Right forelimb (tissue), 1 donor: ENCODE measurements at regions not wholly inside any gene's neighbourhood (a gene's known extent, or its start where the extent isn't known, plus 50 kb on each side); places are given as distances from the start of the nearest gene placed in this dataset.
"Not testable (repeated sequence)": the region's sequence is repeated elsewhere in the genome, so short reads cannot be mapped to it uniquely, and the experiment has no call there.

Experiments
- DNase-seq: peaks from one replicate; pipeline ENCODE4 v3.0.0-alpha.2; 2018

GRCh38 chr10:77740396-77740795, 102.8 kb upstream of the KCNMA1 start:
- not testable (repeated sequence) for DNase-seq

DNA sequence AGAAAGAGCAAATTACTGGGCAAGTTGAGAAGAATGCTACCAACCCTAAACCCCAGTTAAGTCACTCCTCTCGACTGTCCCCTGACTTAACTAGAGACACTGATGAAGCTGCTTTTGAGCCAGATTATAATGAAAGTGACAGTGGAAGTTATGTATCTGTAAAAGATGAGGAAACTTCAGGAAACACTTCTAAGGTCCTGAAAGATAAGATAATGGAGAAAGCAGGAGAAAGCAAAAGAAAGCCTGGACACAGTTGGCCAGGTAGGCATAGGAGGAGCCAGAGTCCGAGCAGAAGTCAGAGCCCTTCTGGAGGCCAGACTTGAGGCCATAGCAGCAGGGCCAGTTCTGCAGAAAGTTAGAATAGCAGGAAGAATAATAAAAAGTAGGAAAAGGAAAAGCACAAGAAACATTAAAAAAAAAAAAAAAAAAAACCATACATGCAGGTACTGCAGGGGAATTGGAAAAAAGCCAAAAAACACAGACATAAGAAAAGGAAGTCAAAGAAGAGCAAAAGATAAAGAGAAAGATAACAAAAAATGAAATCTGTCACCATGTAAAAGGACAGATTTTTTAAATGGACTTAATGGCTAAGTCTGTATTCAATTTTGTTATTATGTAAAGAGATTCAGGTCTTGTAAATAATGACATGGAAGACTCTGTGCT, 101.0 kb upstream of the KCNMA1 start:
- DNase-seq = no peak

DNA sequence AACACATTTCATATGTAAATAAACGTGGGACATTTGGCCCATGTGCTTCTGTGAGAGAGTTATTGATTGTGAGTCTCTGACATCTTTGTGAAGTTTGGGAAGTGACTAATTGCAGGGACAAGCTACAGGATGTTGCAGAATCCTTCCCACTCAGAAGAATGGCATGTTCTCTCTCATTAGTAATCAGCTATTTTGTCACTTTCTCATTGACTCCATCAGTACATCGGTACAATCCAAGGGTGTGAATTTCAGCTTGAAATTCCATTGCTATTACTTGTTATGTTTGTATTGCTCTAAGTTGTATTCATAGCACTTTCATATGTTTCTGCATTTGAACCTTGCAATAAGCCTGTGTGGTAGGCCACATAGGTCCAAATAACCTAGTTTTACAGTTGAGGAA, 100.0 kb upstream of the KCNMA1 start:
- DNase-seq = no peak

DNA sequence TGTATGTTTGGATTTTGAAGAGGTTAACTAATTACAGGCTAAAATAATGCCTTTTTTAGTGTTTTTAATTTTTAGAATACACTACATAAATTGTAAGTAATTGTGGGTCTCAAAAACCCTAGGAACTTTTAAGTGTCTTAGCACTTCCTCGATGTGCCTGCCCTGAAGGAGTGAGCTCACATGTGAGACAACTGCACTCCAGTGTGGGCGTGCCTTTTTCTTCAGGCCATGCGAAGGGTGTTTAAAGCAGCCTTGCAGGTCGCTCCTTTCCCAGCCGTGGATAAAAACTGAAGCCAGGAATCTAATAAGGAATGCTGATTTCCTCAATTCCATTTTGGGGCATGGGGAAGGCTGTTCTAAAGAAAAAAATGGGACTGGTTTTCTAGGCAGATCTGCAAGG, 97.5 kb upstream of the KCNMA1 start:
- DNase-seq = not testable (repeated sequence)

DNA sequence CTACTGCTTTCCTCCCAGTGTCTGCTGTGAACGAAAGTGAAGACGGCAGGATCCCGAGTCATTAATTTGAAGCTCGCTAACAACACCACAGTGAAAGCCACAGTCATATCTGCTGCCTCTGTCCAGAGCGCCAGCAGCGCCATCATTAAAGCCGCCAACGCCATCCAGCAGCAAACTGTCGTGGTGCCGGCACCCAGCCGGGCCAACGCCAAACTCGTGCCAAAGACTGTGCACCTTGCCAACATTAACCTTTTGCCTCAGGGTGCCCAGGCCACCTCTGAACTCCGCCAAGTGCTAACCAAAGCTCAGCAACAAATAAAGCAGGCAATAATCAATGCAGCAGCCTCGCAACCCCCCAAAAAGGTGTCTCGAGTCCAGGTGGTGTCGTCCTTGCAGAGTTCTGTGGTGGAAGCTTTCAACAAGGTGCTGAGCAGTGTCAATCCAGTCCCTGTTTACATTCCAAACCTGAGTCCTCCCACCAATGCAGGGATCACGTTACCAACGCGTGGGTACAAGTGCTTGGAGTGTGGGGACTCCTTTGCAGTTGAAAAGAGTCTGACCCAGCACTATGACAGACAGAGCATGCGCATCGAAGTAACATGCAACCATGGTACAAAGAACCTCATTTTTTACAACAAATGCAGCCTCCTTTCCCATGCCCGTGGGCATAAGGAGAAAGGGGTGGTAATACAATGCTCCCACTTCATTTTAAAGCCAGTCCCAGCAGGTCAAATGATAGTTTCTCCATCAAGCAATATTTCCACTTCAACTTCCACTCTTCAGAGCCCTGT, 94.8 kb upstream of the KCNMA1 start:
- no peak for DNase-seq

- no peak for DNase-seq
Observed at GRCh38 chr10:77727481-77727880, 89.9 kb upstream of the KCNMA1 start.

DNA sequence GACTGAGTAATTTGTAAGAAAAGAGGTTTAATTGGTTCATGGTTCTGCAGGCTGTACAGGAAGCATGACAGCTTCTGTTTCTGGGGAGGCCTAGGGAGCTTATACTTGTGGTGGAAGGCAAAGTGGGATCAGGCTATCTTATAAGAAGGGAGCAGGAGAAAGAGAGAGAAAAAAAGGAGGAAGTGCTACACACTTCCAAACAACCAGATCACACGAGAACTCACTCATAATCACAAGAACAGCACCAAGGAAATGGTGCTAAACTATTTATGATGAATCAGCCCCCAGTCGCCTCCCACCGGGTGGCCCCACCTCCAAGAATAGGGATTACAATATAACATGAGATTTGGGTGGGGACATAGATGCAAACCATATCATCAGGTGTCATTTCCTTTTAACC, 89.1 kb upstream of the KCNMA1 start:
- no peak for DNase-seq

DNA sequence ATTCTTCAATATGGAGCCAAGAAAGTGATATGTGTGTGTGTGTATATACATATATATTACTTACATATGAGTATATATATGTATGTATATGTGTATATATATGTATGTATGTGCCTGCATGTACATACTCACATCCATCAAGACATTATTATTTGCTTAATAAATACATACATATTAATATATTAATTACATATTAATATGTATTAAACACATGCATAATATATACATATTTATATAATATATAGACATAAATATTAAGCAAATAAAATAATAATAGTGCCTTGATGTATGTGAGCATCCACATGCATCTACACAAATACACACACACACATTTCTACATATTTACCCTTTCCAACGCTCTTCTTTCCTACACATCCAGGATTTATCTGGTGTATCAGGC, 88.7 kb upstream of the KCNMA1 start:
- DNase-seq = no peak

- no peak for DNase-seq
Observed at GRCh38 chr10:77724820-77725219, 87.2 kb upstream of the KCNMA1 start.

DNA sequence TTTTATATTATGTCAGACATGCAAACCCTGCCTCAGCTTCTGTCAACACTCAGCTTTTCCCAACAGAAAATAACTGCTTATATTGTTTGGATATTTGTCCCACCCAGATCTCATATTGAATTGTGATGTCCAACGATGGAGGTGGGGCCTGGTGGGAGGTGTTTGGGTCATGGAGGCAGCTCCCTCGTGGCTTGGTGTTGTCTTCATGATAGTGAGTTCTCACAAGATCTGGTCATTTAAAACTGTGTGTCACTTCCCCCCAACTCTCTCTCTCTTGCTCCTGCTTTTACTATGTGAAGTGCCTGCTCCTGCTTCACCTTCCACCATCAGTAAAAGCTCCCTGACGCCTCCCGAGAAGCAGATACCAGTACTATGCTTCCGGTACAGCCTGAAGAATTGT, 85.8 kb upstream of the KCNMA1 start:
- no peak for DNase-seq

DNA sequence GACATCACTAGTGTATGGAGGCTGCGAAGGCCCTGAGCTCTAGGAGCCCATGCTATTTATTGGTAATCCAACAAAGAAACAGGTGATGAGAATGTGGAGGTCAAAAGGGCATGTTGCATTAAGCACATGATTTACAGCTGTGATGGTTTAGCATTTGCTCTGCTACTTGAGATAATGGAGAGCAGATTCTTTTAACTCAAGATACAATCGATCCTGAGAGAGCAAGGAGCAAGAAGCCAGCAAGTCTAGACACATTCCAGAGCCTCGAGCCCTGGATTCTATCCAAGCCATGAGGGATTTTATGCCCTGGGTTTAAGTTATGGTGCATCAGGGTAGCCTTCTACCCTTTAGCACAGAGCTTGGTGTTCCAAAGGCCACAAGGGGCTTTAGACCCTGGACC, 85.3 kb upstream of the KCNMA1 start:
- DNase-seq = not testable (repeated sequence)

- no peak for DNase-seq
Observed at GRCh38 chr10:77721815-77722214, 84.2 kb upstream of the KCNMA1 start.

GRCh38 chr10:77718957-77719356, 81.3 kb upstream of the KCNMA1 start:
- no peak for DNase-seq

GRCh38 chr10:77718312-77718711, 80.7 kb upstream of the KCNMA1 start:
- DNase-seq = not testable (repeated sequence)

- no peak for DNase-seq
Observed at GRCh38 chr10:77717336-77717735, 79.7 kb upstream of the KCNMA1 start.

DNA sequence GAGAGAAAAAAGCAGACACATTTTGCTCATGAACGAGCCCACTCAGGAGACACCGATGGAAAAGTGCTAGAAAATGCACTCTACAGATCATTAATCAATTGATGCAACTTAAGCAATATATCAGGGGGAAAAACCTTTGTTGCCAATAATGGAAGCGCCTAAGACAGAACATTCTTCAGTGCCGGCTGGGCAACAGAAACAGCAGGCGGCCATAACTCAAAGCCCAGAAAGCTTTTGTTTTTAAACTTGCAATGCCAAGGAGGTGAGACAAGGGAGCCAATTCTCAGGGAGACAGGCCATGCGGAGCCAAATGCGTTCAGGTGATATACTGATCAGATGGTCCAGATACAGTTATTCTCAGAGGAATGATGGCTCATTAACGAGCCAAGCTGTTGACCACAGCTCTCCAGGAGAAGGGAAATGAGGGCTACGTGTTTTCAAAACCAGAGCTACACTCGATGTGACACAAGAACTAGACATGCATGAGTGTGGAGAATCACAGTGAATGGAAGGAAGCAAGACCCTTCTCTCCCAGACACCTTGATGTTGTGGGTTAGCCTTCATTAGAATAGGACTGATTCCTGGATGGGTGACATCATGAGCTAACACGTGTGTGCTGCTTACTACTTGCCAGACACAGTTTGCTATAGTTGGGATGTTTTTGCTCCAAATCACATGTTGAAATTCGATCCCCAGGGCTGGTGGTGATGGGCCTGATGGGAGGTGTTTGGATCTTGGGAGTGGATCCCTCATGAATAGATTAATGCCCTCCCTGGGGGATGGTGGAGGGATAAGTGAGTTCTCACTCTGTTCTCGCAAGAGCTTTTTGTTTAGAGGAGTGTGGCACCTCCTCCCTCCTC, 79.1 kb upstream of the KCNMA1 start:
- DNase-seq = no peak

GRCh38 chr10:77715536-77715935, 77.9 kb upstream of the KCNMA1 start:
- DNase-seq = no peak

DNA sequence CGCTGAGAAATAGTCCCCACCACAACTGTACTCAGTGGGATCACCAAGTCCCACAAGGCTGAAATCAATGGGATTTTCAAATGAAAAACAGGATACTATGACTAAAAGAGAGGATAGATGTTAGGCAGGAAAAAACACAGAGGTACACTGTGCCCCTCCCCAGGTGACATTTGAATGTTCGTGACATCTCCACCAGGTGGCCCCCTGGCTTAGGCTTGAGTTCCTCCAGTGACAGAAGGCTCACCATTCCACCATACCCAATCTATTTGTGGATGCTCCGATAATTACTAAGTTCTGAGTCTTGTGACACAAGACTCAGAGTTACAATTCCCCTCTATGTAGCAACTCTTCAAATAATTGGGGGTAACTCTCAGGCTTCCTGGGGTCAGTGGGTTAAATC, 77.5 kb upstream of the KCNMA1 start:
- no peak for DNase-seq

DNA sequence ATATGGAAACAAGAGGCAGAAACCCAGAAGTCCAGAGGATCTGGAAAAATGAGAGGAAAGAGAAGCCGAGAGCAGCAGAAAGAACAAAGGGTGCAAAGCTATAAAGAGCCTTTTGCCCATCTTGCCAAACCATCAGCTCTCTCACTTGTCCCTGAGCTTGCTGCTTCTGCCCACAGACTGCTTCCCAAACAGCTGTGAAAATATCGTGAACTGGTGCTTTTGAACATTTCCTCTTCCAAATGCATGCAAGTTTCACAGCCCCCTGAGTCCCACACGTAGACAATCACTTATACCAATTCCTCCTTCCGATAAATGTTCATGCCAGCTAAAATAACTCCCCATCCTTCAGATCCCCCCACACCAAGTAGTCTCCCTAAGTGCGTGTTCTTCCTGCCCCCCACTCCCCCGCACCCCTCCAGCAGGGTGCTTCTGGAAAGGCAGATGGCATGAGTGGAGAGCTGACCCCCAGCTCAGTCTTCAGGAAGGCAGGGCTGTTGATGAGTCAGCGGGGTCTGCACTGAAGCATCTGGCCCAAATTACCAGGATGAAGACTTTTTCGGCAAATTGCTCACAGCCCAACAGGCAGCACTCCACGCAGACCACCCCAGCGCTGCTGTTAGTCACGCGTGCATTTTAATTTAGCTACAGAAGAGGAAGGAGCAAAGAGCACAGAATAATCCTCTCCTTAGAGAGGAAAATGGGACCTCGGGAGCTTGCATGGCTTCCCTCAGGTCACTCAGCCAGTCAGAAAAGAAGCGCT, 76.1 kb upstream of the KCNMA1 start:
- DNase-seq = no peak

DNA sequence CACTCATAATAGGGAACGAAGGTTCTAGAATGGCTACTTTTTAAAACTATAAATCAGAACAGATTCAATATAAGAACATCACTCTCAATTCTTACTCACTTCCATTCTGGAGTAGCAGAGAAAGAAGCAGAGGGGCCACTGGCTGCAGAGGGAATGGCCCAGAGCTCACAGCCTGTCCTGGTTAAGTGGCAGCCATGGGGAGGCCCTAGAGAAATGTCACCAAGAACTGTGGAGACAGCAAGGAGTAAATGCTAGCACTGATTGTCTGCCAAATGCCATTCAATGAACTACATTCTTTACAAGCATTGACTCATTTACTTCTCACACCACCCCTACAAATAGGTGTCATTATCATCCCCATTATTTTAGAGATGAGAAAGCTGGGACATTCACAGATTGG, 74.6 kb upstream of the KCNMA1 start:
- no peak for DNase-seq

GRCh38 chr10:77711683-77712049, 74.1 kb upstream of the KCNMA1 start:
- DNase-seq = no peak

- DNase-seq = peak; percentile 89
Observed at GRCh38 chr10:77710759-77711682, 73.4 kb upstream of the KCNMA1 start.
